ENCODE measurements at regions not wholly inside any gene's neighbourhood (a gene's known extent, or its start where the extent isn't known, plus 50 kb on each side); places are given as distances from the start of the nearest gene placed in this dataset.

DNA sequence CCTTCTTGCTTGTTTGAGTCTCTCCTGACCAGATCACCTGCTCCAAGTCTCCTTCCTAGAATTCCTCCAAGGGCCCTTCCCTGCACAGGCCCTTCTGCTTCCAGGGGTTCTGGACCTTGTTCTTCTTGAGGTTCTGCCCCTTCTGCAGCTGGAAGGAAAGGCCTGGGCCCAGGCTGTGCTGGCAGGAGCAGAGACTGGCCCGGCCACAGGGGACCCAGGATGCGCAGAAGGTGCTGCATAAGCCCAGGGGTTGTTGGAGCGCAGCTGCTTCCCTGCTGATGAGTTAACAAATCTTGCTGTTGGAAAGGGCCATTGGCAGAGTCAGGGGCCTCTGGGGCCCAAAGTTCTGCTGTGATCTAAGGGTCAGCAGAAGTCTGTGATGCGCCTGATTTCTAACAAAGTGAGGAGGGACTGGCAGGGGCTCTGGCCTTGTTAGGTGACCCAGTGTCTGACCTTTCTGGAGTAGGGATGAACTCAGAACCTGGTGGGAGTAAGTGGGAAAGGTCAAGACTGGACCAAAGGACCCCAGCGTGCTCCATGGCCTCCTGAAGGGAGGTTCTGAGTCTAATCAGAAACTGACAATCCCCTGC lies 509.8 kb downstream of the PTPRU start:
- TF ChIP-seq, protein P1, sequence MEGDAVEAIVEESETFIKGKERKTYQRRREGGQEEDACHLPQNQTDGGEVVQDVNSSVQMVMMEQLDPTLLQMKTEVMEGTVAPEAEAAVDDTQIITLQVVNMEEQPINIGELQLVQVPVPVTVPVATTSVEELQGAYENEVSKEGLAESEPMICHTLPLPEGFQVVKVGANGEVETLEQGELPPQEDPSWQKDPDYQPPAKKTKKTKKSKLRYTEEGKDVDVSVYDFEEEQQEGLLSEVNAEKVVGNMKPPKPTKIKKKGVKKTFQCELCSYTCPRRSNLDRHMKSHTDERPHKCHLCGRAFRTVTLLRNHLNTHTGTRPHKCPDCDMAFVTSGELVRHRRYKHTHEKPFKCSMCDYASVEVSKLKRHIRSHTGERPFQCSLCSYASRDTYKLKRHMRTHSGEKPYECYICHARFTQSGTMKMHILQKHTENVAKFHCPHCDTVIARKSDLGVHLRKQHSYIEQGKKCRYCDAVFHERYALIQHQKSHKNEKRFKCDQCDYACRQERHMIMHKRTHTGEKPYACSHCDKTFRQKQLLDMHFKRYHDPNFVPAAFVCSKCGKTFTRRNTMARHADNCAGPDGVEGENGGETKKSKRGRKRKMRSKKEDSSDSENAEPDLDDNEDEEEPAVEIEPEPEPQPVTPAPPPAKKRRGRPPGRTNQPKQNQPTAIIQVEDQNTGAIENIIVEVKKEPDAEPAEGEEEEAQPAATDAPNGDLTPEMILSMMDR (IDR thresholded peaks at IDR 0.05): no peak
- no peak for TF ChIP-seq EZH2phosphoT487 (IDR thresholded peaks at IDR 0.05)

Data from neural progenitor cell (in vitro differentiated cells).